NCI-H1092 treated with DMSO at 0.1 percent for 48 hours (cell line): ENCODE measurements at regions not wholly inside any gene's neighbourhood (a gene's known extent, or its start where the extent isn't known, plus 50 kb on each side); places are given as distances from the start of the nearest gene placed in this dataset.

Source experiments
- DNase-seq: peaks from one replicate; lab custom pipeline; 2025; lab: John Stamatoyannopoulos, UW

GRCh38 chr12:114018669-114019068 is 52.5 kb upstream of the RBM19 start:
- no peak for DNase-seq
